AG08396 (cell line): ENCODE measurements at regions not wholly inside any gene's neighbourhood (a gene's known extent, or its start where the extent isn't known, plus 50 kb on each side); places are given as distances from the start of the nearest gene placed in this dataset.
A peak's percentile ranks its signal among the peaks of the same experiment; 100 is the strongest.

Experiments used
- DNase-seq: peaks from one replicate; pipeline ENCODE4 v3.0.0; 2012; ENCODE audit warnings: low spot score, mixed read lengths

DNA sequence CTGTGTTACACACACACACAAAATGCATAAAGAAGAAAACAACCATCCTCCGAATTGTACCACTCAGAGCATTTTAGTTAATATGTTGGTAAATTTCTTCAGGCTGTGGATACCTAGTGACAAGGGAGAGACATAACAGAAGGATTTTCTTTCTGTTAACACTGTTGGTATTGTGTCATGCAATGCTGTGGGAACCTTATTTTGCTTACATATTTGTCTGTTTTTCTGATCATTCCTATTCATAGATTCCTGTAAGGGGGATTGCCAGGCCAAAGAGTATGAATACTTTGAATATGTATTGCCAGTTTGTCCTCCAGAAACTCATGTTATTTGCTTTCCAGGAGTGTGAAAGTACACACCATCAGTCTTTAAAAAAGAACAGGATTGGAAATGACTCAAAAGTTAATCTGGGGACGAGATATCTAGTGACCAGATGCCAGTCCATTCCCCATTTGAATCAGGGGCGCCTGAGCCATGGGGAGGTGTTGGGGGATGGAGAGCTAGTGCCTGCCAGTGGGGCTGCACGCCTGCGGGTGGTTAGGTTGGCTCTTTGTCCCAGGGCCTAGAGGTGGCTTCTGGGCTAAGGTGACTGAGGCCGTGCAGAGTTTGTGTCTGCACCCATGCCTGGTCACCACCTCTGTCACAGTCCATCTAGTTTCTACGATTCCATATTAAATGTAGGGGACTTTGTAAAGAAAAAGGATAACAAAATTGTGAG lies 142.0 kb downstream of the PTPN20 start:
- no peak for DNase-seq

DNA sequence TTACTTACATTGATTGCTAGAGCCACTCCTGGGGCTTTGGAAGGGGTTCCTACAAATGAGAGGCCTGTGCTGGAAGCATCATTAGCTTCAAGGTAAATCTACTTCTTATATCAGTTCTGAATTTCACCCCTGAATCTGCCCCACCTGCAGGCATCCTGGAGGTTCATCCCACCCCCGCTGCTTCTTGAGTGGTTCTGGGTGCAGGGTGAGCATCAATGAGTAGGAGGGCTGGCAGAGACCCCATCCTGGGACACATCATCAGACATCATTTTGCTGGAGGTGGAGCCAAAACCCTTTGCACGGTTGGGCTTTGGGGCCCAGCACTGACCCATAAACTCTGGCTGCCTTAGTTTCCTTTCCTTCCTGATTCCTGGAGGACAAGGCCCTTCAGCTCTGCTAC lies 143.7 kb downstream of the PTPN20 start:
- no peak for DNase-seq

DNA sequence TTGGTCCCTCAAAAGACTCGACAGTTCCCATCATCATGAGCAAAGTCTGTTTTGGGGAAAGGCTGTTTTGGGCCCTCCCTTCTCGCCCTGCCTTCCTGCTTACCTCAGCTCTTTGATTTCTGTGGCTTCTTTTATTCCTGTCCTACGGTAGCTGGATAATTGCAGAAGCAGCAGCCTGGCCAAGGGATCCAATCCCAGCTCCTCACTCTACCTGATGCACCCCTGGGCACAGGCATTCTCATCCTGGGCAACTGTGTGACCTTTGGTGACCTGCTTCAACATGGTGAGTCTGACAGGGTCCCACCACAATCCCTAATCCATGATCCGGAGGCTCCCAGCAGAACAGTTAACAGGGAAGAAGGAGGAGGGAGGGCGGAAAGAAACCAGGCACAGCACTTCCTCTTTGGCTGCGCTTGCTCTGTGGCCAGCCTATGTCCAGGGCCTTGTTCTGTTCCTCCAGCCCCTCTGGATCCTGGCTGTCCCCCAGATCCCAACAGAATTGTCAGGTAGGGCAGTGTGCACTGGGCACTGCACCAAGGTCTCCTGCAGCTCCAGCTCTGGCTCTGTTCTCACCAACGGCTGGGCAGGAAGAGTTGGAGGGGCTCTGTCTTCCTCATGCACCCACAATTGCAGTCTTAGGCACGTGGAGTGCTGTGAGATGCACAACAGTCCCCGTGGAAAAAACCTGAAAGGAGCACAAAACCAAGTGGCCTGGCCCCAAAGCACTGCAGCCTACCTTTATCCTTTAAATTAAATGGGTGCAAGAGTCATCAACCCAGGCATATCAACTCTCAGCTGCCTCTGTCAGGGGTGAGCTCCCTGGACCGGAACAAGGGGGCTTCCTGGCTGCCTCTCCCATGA lies 144.4 kb downstream of the PTPN20 start:
- no peak for DNase-seq

DNA sequence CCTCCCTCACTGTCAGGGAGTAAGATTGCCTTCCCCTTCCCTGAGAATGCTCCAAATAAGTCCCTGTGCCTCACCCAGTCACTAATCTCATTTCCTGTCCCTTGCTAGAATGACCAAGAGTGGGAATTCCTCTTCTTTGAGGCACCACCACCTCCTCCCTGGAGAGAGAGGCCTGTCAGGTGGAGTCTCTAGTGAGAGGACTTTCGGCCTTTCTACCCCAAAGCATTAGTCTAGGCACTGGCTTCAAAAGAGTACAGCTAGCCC lies 145.0 kb downstream of the PTPN20 start:
- DNase-seq: no peak

DNA sequence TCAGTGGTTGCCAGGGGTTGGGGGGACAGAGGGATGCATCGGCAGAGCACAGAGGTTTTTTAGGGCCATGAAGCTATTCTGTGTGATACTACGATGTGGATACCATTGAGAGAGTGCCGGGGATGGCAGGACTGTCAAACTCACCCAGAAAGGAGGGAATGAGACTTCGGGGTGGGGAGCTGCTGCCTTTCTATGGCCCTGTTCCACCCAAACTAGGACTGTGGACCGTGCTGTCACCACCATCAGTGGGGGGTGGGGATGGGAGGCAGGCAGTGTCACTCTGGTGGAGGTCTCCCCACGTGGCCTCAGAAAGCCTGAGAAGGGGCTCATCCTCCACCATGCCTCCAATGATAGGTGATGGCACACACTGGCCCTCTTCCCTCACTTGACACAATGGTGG lies 146.2 kb downstream of the PTPN20 start:
- no peak for DNase-seq

DNA sequence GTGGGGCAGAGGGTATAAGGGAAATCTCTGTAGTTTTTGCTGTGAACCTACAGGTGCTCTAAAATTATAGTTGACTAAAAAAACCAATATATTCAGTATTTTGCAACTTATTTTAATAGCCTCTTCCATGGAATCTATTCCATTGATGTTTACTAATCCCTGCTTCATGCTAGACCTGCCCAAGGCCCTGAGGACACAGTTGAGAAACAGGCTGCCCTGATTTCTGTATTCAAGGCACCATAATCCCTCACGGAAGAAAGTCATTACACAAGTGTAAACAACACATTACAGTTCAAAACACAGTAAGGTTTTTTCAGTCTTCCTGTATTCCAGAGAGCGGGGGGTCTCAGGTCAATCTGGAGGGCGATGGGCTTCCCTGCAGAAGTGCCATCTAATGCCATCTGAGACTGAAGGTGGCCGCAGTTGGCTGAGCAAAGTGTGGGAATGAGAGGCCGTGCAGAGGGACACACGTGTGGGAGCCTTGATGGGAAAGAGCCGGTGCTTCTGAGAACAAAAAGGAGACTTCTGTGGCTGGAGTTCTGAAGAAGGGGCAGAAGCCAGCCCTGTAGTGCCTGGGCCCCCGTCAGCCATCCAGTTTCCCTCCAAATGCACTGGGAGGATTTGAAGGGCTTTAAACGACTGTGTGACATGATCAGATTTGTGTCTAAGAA lies 146.9 kb downstream of the PTPN20 start:
- DNase-seq: no peak

DNA sequence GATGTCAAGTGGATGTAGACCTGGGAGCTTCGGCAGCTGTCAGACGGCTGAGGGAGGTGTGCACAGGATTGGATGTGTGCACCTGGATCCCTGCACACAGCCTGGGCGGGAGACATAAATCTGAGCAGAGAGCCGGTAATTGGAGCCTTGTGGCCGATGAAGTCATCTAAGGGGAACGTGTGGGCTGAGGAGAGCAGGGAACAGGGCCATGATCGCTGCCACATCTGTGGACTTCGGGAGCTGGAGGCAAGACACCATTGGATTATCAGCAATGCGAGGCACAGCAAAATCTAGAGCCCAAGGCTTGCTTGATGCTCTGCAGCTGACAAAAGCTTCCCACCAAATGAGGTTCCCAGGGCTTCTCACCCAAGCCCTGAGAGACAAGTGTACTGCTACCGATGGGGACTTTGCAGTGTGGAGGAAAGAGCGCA lies 147.7 kb downstream of the PTPN20 start:
- DNase-seq: peak; percentile 71

DNA sequence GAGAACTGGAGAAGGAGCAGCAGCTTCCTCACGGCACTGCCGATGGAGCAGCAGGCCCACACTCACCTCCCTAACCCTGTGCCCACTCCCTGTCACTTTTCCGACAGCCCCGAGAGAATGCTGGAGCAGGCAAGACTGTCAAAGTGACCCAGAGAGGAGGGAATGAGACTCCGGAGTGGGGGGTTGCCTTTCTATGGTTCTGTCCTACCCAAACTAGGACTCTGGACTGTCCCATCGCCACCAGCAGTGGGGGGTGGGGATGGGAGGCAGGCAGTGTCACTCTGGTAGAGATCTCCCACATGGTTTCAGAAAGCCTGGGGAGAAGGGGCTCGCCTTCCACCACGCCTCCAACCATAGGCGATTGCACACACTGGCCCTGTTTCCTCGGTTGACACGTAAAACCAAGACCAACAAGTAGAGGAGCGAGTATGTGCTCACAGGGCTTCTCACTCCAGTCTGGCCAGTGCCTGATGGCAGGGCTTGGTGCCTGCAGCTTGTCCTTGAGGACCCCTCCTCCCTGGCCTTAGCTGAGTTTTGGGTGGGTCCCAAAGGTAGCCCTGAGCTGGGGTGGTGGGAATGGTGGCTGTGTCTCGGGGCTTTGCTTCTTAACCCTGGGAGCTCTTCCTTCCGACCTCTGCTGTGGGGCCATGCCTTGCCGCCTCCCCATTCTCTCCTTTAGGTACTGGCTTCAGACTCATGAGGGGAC lies 148.5 kb downstream of the PTPN20 start:
- DNase-seq: no peak

DNA sequence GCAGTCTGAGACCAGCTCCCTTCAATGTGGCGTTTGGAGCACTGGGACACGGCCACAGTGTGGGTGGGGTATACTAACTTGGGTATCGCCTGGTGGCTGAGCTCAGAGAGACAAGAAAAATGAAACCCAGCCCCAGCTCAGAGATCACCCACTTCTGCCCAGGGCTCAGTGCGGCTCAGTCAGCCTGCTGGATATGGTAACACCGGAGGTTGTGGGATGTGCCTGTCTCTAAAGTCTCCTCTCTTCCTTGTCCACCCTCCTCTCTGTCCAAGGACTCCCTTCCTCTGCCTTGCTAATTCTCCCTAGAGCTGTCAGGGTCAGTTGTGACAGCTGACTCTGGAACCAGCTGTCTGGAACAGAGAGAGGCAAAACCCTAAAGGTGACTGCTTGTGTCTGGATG lies 149.1 kb downstream of the PTPN20 start:
- no peak for DNase-seq

DNA sequence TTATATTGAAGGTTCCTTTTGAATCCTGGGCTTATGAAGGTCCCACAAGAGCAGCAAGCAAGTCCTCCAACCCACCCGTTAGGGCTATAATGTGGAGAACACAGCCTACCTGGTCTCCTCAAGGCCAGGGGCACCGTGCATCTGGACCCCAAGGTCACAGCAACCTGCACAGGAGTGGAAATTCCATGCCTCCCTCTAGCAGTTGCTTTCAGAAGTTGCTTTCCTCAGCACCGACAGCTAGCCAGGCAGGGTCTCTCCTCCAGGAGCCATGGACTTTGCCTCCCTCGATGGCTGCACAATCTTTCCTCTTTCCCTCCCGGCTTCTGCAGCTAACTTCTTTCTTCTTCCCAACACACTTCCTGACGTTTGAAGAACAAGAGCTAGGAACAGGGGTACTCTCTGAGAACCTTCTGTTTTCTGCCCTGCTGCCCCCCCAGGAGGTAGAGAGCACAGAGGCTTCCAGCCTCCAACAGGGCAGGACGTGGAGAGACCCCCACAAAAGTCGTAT lies 149.8 kb downstream of the PTPN20 start:
- no peak for DNase-seq

DNA sequence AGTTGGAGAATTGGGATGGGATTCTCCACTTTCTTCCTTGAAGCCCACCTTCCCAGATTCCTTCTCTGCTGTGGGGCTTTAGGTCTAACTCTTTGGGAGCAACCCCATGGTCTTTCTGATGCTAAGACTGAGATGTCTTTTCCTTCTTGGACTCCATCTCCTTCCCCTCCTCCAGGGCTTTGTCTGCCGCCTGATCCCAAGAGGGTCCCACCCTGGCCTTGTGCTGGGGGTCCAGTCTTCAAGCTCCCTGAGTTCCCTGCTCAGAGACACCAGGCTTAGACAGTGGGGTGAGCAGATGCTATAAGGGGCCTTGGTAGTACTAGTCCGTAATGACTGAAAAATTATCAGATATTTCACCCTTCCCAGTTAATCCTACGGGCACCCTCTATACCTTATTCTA lies 150.5 kb downstream of the PTPN20 start:
- no peak for DNase-seq

DNA sequence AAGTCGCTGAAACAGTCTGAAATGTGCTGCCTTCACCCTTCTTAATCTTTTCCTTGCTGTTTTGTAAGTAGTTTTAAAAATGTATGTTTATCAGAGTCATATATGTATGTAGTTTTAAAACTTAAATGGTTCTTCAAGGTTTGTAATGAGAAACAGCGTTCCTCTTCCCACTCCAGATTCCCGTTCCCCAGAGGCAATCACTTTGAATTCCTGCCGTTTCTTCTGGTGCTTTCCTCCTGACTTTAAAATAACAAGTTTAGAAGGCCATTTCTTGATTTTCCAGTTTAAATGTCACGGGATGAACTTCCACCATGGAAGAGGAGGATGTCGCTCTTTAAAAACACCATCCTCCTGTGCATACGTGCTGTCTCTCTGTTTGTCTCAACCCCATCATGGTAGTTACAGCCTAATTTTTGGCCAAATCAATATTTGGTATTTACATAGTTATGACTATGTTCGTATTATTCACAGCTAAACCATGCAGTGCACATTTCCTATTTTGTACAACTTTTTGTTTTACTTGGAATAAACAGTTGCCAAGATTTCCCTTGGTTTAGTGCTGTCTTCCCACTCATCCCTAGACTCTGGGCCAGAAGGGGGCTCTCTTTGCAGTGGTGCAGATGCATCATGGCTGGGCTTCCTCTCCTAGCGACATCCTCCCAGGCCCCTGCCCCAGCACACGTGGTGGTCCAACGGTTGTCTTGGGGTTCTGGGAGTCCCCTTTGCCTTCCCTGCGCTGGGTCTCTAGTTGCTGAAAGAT lies 151.4 kb downstream of the PTPN20 start:
- DNase-seq: no peak

DNA sequence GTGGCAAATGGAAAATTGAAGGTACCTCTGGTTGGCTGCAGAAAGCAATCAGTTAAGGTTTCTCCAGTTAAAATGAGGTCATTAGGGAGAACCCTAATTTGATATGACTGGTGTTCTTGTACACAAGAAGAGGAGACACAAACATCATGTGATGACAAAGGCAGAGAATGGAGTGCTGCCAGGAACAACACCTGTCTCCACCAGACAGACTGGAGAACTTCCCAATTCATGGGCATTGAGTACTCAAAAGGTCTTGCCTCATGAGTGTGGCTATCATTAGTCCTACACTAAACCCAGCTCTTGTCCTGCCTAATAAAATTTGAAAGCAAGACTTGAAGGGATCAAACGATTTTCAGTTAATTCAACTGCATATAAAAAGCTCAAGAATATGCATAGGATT lies 152.6 kb downstream of the PTPN20 start:
- DNase-seq: no peak

DNA sequence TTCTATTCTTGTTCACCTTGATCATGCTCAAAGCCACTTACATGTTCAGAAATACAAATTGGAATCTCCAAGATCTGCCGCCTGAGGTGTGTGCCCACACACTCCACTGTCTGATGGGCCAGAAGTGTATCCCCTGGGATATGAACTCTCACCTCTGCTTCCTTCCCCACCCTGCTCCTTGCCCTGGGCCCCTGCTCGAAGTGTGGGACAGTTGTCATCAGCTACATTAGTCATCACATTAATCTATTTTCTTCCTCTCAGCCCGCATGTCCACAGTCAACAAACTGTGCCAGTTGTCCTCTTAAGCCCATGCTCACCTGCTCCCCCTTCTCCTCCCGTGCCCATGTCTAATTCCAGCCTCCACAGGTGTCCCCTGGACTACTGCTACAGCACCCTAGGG lies 154.7 kb downstream of the PTPN20 start:
- DNase-seq: no peak

DNA sequence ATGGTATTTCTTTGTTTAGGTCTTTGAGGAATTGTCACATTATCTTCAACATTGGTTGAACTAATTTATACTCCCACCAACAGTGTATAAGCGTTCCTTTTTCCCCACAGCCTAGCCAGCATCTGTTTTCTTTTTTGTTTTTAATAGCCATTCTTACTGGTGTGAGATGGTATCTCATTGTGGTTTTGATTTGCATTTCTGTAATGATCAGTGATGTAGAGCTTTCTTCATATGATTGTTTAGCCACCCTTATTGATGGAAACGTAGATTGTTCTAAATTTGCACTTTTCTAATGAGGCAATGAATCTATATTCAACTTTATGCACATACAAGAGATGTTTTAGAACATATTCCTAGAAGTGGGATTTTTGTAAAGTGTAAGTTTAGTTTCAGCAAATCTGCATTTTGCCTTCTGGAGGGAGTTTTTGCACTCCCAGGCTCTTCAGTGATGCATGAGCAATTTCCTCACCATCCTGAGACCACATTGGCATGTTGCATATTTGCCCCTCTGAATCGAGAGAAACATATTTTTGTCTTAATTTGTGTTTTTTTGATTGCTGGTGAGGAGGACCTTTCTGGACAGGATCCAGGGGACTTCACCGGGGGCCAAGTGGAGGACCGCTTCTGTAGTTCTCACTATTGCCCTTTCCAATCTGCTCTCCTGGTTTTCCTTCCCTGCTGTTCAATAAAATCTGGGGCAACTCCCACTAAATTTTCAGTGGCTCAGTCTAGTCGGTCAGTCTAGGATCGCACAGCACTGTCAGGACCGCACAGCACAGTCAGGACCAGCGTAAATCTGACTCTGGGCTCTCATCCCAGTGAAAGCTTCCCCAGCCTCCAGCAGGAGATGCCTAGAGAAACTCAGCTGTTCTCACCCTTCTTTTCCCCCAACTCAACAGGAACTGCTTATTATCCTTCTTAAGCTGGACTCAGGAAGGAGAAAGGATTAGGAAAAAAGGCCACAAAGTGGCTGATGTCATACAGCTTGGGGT lies 157.0 kb downstream of the PTPN20 start:
- no peak for DNase-seq

DNA sequence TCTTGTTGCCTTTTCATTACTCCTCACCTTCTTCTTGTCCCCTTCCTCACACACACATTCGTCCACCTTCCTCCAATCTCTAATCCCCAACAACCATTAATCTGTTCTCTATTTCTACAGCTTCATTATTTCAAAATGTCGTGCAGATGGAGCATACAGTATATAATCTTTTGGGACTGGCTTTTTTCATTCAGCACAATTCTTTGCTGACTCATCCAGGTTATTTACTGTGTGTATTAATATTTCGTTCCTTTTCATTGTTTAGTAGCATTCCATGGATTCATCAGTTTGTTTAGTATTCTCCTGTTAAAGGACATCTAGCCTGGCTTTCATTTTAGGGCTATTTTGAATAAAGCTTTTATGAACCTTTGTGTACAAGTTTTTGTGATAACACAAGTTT lies 159.3 kb downstream of the PTPN20 start:
- DNase-seq: no peak

DNA sequence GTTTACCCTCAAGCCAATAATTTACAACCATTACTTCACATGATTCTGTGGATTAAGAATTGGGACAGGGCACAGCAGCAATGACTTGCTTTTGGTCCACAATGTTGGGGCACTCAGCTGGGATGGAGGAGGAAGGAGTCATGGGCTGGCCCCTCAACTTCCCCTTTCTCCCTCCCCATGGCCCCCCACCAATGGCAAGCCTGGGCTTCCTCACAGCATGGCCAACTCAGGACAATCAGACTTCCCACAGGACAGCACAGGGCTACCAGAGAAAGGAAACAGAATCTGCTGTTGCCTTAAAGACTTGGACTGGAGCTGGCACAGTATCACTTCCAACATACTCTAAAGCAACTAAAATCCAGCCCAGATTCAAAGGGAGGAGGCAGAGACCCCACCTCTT lies 160.7 kb downstream of the PTPN20 start:
- no peak for DNase-seq

DNA sequence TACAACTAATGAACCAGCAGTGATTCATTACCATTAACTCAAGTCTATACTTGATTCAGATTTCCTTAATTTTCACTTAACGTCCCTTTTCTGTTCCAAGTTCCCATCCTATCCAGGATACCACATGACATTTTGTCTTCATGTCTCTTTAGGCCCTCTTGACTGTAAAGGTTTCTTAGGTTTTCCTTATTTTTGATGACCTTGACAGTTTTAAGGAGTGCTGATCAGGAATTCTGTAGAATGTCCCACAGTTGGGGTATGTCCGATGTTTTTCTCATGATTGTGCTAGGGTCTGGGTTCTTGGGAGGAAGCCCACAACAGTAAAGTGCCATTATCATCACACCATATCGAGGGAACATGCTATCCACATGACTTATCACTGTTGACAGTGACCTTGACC lies 162.7 kb downstream of the PTPN20 start:
- no peak for DNase-seq

DNA sequence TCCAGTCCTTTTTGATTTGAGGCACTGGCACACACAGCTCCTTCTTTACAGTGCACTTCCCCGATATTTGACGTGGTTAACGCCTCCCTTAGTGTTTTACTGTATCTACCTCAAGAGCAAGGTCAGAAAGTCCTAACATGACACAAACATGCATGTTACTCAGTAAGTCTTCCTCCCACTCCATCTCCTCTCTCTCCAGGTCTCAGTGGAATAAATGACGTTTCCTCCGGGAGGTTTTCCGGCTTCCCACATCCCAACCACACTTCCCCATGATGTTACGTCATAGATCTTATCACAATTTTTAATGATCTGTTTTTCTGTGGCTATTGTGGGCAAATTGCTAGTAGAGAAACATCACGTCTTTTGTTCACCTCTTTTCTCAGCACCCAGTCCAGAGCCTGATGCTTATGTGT lies 165.7 kb downstream of the PTPN20 start:
- DNase-seq: no peak

DNA sequence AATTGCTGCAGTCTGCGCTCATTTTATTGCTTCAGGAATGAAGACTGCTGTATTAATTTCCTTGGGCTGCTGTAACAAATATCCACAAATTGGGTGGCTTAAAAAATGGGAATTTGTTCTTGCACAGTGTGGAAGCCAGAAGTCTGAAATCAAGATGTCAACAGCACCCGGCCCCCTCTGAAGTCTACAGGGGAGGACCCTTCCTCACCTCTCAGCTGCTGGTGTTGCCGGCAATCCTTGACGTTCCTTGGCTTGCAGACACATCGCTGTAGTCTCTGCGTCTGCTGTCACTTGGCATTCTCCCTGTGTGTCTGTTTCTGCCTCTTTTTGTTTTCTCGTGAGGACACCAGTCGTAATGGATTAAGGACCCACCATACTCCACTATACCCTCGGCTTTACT lies 166.2 kb downstream of the PTPN20 start:
- DNase-seq: no peak
